K562 (cell line): ENCODE measurements at regions not wholly inside any gene's neighbourhood (a gene's known extent, or its start where the extent isn't known, plus 50 kb on each side); places are given as distances from the start of the nearest gene placed in this dataset.

Experiments used
- CREM ChIP-seq: IDR thresholded peaks from 2 replicates; pipeline ENCODE4 v1.6.1; 2014; ENCODE audit warnings: antibody characterized with exemption, low read depth
- ID3 ChIP-seq, 2 experiments: fragments of 250-450 bp in 1 of 2; fragments of 450-650 bp in 1 of 2; sonication (Bioruptor Pico) in 1 of 2; IDR thresholded peaks; 2 replicates each; pipeline versions ENCODE4 v1.6.1 to v1.8.0; 2016 to 2021; ENCODE audit warnings: mild to moderate bottlenecking in 2 of 2, moderate library complexity in 2 of 2, missing compliant biosample characterization in 1 of 2, missing genetic modification characterization in 1 of 2
- MEIS2 ChIP-seq: fragments of 450-650 bp; IDR thresholded peaks from 2 replicates; pipeline ENCODE4 v1.6.1; 2014; ENCODE audit warnings: mild to moderate bottlenecking; ENCODE audit not compliant: partially characterized antibody
- RBM25 ChIP-seq: fragments of 200-400 bp; formaldehyde crosslinking; IDR thresholded peaks from 2 replicates; pipeline ENCODE4 v1.6.1; 2018; ENCODE audit warnings: low read length, low read depth, moderate library complexity; ENCODE audit not compliant: severe bottlenecking
- XRCC5 ChIP-seq: fragments of 200-400 bp; formaldehyde crosslinking; IDR thresholded peaks from 2 replicates; pipeline ENCODE4 v1.6.1; 2017; ENCODE audit warnings: low read depth, mild to moderate bottlenecking, low read length
- ZNF3 ChIP-seq: fragments of 250-450 bp; sonication (Bioruptor Pico); IDR thresholded peaks from 2 replicates; pipeline ENCODE4 v1.5.0; 2021; ENCODE audit warnings: mild to moderate bottlenecking, moderate library complexity
- ZNF57 ChIP-seq: fragments of 450-650 bp; formaldehyde crosslinking; IDR thresholded peaks from 2 replicates; pipeline ENCODE4 v1.4.0; 2020; ENCODE audit warnings: mild to moderate bottlenecking, moderate library complexity
- TF ChIP-seq, protein P1 (sequence below), 2 experiments: fragments of 450-650 bp; formaldehyde crosslinking in 1 of 2; IDR thresholded peaks; 2 replicates each; pipeline versions ENCODE4 v1.4.0 to v1.6.1; 2014 to 2020; ENCODE audit warnings: mild to moderate bottlenecking in 2 of 2, borderline replicate concordance in 1 of 2, low read depth in 1 of 2
- TF ChIP-seq, protein P2 (sequence below): sonication (generic); IDR thresholded peaks from 2 replicates; pipeline ENCODE4 v1.6.1; 2016

GRCh38 chr13:112252804-112253590, 123.2 kb upstream of the SPACA7 start (continued):
- TF ChIP-seq, protein P1, sequence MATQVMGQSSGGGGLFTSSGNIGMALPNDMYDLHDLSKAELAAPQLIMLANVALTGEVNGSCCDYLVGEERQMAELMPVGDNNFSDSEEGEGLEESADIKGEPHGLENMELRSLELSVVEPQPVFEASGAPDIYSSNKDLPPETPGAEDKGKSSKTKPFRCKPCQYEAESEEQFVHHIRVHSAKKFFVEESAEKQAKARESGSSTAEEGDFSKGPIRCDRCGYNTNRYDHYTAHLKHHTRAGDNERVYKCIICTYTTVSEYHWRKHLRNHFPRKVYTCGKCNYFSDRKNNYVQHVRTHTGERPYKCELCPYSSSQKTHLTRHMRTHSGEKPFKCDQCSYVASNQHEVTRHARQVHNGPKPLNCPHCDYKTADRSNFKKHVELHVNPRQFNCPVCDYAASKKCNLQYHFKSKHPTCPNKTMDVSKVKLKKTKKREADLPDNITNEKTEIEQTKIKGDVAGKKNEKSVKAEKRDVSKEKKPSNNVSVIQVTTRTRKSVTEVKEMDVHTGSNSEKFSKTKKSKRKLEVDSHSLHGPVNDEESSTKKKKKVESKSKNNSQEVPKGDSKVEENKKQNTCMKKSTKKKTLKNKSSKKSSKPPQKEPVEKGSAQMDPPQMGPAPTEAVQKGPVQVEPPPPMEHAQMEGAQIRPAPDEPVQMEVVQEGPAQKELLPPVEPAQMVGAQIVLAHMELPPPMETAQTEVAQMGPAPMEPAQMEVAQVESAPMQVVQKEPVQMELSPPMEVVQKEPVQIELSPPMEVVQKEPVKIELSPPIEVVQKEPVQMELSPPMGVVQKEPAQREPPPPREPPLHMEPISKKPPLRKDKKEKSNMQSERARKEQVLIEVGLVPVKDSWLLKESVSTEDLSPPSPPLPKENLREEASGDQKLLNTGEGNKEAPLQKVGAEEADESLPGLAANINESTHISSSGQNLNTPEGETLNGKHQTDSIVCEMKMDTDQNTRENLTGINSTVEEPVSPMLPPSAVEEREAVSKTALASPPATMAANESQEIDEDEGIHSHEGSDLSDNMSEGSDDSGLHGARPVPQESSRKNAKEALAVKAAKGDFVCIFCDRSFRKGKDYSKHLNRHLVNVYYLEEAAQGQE (IDR thresholded peaks at IDR 0.05; ENCODE audit: borderline replicate concordance), result no peak
- TF ChIP-seq, protein P1 (CRISPR knock-in tag; IDR thresholded peaks at IDR 0.05; ENCODE audit: low read depth), result no peak
- TF ChIP-seq RBM25 (no peak), ZNF3 (CRISPR knock-in tag) (no peak), CREM (no peak), XRCC5 (no peak), ZNF57 (no peak), ID3 (CRISPR knock-in tag; IDR thresholded peaks at IDR 0.05) (no peak), ID3 (tag; IDR thresholded peaks at IDR 0.05) (no peak), MEIS2 (no peak)
- TF ChIP-seq, protein P2, sequence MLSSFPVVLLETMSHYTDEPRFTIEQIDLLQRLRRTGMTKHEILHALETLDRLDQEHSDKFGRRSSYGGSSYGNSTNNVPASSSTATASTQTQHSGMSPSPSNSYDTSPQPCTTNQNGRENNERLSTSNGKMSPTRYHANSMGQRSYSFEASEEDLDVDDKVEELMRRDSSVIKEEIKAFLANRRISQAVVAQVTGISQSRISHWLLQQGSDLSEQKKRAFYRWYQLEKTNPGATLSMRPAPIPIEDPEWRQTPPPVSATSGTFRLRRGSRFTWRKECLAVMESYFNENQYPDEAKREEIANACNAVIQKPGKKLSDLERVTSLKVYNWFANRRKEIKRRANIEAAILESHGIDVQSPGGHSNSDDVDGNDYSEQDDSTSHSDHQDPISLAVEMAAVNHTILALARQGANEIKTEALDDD, result no peak
